NB4 (cell line): ENCODE measurements at regions not wholly inside any gene's neighbourhood (a gene's known extent, or its start where the extent isn't known, plus 50 kb on each side); places are given as distances from the start of the nearest gene placed in this dataset.
"Not testable (repeated sequence)": the region's sequence is repeated elsewhere in the genome, so short reads cannot be mapped to it uniquely, and the experiment has no call there.

Experiments
- CTCF ChIP-seq: IDR thresholded peaks from one replicate; pipeline ENCODE4 v1.5.1; 2012; ENCODE audit warnings: low read depth, low read length
- MAX ChIP-seq: IDR thresholded peaks from 2 replicates; pipeline ENCODE4 v1.6.1; 2011; ENCODE audit warnings: low read depth, low read length
- POLR2A ChIP-seq: IDR thresholded peaks from 2 replicates; pipeline ENCODE4 v1.6.1; 2011; ENCODE audit warnings: mild to moderate bottlenecking; ENCODE audit not compliant: insufficient read length; ENCODE audit errors: extremely low read depth

GRCh38 chrX:90402169-90402568 is 480.5 kb downstream of the TGIF2LX start:
- TF ChIP-seq CTCF, POLR2A, MAX: not testable (repeated sequence)
